Adrenal gland (tissue), 9 donors: ENCODE measurements at regions not wholly inside any gene's neighbourhood (a gene's known extent, or its start where the extent isn't known, plus 50 kb on each side); places are given as distances from the start of the nearest gene placed in this dataset.

ENCODE experiments used
- DNase-seq, 7 donors: peaks; one replicate each; pipeline ENCODE4 v3.0.0-alpha.2; 2019 to 2020
- H3K27ac ChIP-seq, 5 donors: fragments of 200-600 bp; sonication (generic) in 4 of 5; 1 replicate in 3 of 5; 2 replicates in 2 of 5; pipeline versions ENCODE4 v1.5.1 to v1.8.0; 2016 to 2020; ENCODE audit warnings: mild to moderate bottlenecking in 1 of 5
- H3K27me3 ChIP-seq: fragments of 200-600 bp; 2 replicates; pipeline ENCODE4 v1.8.0; 2021
- H3K36me3 ChIP-seq, 2 donors: fragments of 200-600 bp; replicated peaks in 1 of 2; 1 replicate in 1 of 2; 2 replicates in 1 of 2; pipeline versions ENCODE4 v1.5.1 to v1.8.0; 2018 to 2022
- H3K4me1 ChIP-seq, 2 donors: fragments of 200-600 bp; replicated peaks in 1 of 2; 1 replicate in 1 of 2; 2 replicates in 1 of 2; pipeline versions ENCODE4 v1.5.1 to v1.8.0; 2018 to 2021
- H3K4me3 ChIP-seq, 4 donors: fragments of 200-600 bp; sonication (generic) in 3 of 4; one replicate each; pipeline ENCODE4 v1.5.1; 2016 to 2018
- H3K9me3 ChIP-seq, 3 donors: fragments of 200-600 bp; sonication (generic) in 1 of 3; replicated peaks in 1 of 3; 1 replicate in 2 of 3; 2 replicates in 1 of 3; pipeline versions ENCODE4 v1.5.1 to v1.8.0; 2016 to 2021
- CTCF ChIP-seq, 6 experiments: fragments of 450-650 bp in 4 of 6; fragments of 200-600 bp in 2 of 6; sonication (generic) in 1 of 6; IDR thresholded peaks; 1 replicate in 5 of 6; 2 replicates in 1 of 6; pipeline versions ENCODE4 v1.5.1 to v1.8.0; 2016 to 2021; ENCODE audit warnings: antibody characterized with exemption in 6 of 6, mild to moderate bottlenecking in 2 of 6, moderate library complexity in 1 of 6
- POLR2A ChIP-seq, 2 donors: fragments of 450-650 bp; IDR thresholded peaks; one replicate each; pipeline ENCODE4 v1.6.1; 2017; ENCODE audit warnings: antibody characterized with exemption in 2 of 2, mild to moderate bottlenecking in 2 of 2, moderate library complexity in 1 of 2
- WGBS, 4 donors: extraction: QIAGEN DNeasy Blood & Tissue Kit in 2 of 4; methylation state at CpG; one replicate each; pipeline versions ENCODE4 v1.1.5 to v1.1.7; 2013 to 2017; 5-methylcytosine and 5-hydroxymethylcytosine counted together
- intact Hi-C, 2 donors: fragments of 100-400 bp; cut with DNase I; formaldehyde crosslinking; loops; one replicate each; pipeline versions ENCODE4 v1.14.1 to v1.15.0; 2022 to 2023
- donor health status: healthy with polysubstance abuse.
- donor health status: Bipolar disorder and iron deficiency.
- donor health status: DM: yes; HTN: yes; CAD: no.
- donor health status: DM: no; HTN: no; CAD: no.
- donor health status: DM: no; HTN: no; CAD: no.

- Histone ChIP-seq H3K4me1 (no peaks in the 10 kb centered on the region), H3K27ac (no peak overlapping the region), H3K27me3 (no peaks in the 10 kb centered on the region), H3K9me3 (no peaks in the 10 kb centered on the region), H3K4me3 (no peak overlapping the region), H3K36me3 (no peaks in the 10 kb centered on the region)
- no peak for DNase-seq
- WGBS, 4 donors, result 88 to 90% (median 89%) methylated on average over 16 of the region's 16 CpGs
- TF ChIP-seq POLR2A (IDR thresholded peaks at IDR 0.05) (no peak), CTCF (IDR thresholded peaks at IDR 0.05) (no peak)
- intact Hi-C loops, result no loop called here
Measured at GRCh38 chr6:166745801-166746668, 119.0 kb upstream of the RPS6KA2 start.

GRCh38 chr6:166744223-166745134 is 117.4 kb upstream of the RPS6KA2 start:
- no peak for DNase-seq

GRCh38 chr6:166743406-166744222 is 116.6 kb upstream of the RPS6KA2 start:
- H3K27ac ChIP-seq, result no peak overlapping the region
- 79 to 83% (median 82%) methylated on average over 14 to 21 of the region's 21 CpGs for WGBS, 4 donors
- no peak overlapping the region for H3K4me3 ChIP-seq
- no peak for DNase-seq
- H3K36me3 ChIP-seq, result no peaks in the 10 kb centered on the region
- H3K4me1 ChIP-seq, result no peaks in the 10 kb centered on the region
- TF ChIP-seq POLR2A (IDR thresholded peaks at IDR 0.05) (no peak), CTCF (IDR thresholded peaks at IDR 0.05) (no peak)
- no peaks in the 10 kb centered on the region for H3K27me3 ChIP-seq
- no peaks in the 10 kb centered on the region for H3K9me3 ChIP-seq
- intact Hi-C loops, result no loop called here

More at GRCh38 chr6:166744223-166745134, 117.4 kb upstream of the RPS6KA2 start:
- Histone ChIP-seq H3K9me3 (no peaks in the 10 kb centered on the region), H3K4me3 (no peak overlapping the region), H3K4me1 (no peaks in the 10 kb centered on the region), H3K27me3 (no peaks in the 10 kb centered on the region), H3K27ac (no peak overlapping the region), H3K36me3 (no peaks in the 10 kb centered on the region)
- WGBS, 4 donors, result 91 to 94% (median 93%) methylated on average over 10 to 33 of the region's 33 CpGs
- intact Hi-C loops, result no loop called here
- TF ChIP-seq CTCF (IDR thresholded peaks at IDR 0.05), result no peak
- no peak for TF ChIP-seq POLR2A (IDR thresholded peaks at IDR 0.05)
